GM13977 (cell line): ENCODE measurements at regions not wholly inside any gene's neighbourhood (a gene's known extent, or its start where the extent isn't known, plus 50 kb on each side); places are given as distances from the start of the nearest gene placed in this dataset.

Experiments used
- DNase-seq: peaks from one replicate; pipeline ENCODE4 v3.0.0; 2012; ENCODE audit warnings: low spot score
- CTCF ChIP-seq: IDR thresholded peaks from 2 replicates; pipeline ENCODE4 v1.5.1; 2012; ENCODE audit warnings: mild to moderate bottlenecking, control low read depth; ENCODE audit not compliant: insufficient read depth; ENCODE audit errors: extremely low read depth, missing control alignments
- in situ Hi-C: fragments of 300-500 bp; cut with MboI; formaldehyde crosslinking; loops from one replicate; pipeline ENCODE4 v1.12.0; 2022; ENCODE audit warnings: low sequenced_read_pairs, low pct_unique_long_range_greater_than_20kb, mixed read lengths, inconsistent platforms; ENCODE audit not compliant: unreplicated experiment

DNA sequence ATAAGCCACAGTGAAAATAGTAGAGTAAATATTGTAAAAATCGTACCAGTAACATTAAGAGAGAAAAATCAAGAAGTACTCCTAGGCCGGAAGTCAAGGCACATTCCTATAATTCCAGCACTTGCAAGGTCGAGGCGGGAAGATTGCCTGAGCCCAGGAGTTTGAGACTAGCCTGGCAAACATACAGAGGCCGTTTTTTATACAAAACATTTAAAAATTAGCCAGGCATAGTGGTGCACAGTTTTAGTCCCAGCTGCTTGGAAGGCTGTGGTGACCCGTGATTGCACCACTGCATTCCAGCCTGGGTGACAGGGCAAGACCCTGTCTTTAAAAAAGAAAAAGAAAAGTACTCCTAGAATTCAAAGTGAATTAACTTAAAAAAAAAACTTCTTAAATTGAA is 341.8 kb downstream of the C12orf50 start:
- DNase-seq, result no peak
- in situ Hi-C loops, result no loop called here
- no peak for TF ChIP-seq CTCF

DNA sequence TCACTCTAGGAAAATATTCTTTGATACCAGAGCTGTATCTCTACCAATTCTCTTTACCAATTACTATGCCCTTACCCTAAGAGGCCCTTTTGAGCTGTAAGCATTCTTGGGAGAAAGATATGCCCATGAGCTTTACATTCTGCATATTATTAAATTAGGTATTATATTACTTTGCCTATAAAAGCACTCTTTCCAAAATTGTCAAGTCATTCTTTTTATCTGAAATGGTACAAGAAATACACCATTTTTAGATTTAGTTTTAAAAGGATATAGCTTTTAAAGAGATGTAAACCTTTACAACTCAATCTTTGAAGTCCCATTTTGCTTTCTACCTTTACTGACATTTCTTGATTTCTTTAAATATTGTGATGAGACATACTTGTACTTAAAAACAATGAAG is 343.5 kb downstream of the C12orf50 start:
- TF ChIP-seq CTCF, result no peak
- no peak for DNase-seq
- in situ Hi-C loops, result no loop called here

DNA sequence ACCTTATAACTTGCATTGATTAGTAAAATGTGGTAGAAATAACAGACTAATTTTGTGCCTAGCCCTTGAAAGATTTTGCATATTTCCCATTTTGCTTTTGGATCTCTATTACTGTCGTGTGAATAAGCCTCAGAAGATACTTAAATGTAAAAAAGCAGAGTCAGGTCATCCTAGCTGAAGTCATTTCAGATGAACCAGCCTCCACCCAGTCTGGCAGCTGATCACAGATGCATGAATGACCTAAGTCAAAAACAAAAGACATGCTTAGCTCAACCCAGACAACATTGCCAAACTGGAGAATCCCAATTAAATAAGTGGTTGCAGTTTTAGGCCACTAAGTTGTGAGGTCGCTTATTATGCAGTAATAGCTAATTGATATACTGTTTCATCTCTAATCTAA is 349.9 kb downstream of the C12orf50 start:
- DNase-seq, result no peak
- no peak for TF ChIP-seq CTCF
- in situ Hi-C loops, result no loop called here

DNA sequence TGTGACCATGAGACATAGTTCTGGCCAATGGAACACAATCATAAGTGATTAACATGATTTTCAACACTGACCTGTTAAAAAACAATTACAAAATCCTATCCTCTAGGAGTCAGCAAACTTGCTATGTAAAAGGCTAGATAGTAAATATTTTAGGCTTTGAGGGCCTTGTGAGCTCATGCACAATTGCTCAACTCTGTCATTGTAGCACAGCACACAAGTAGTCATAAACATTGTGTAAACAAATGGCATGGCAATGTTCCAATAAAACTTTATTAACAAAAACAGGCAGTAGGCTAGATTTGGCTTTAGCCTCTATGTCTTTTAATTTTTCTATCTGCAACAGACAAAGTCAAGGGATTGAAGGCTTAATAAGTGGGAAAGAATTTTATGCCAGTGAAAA is 350.7 kb downstream of the C12orf50 start:
- in situ Hi-C loops, result no loop called here
- TF ChIP-seq CTCF, result no peak
- DNase-seq, result no peak

DNA sequence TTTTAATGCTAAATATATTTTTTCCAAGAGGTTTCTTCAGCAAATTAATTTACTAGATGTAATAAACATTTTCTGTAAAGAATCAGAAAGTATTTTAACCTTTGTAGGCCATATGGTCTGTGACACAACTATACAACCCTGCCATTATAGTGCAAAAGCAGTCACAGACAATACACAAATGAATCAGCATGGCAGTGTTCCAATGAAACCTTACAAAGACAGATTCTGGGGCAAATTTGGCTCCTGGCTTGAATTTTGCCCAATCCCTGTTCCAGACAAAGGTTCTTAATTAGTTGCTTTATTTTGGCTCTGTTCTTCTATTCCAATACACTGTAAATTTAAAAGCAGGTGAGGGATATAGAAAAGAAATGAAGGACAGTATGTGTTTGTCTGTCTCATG is 352.5 kb downstream of the C12orf50 start:
- no peak for DNase-seq
- no peak for TF ChIP-seq CTCF
- in situ Hi-C loops, result no loop called here

DNA sequence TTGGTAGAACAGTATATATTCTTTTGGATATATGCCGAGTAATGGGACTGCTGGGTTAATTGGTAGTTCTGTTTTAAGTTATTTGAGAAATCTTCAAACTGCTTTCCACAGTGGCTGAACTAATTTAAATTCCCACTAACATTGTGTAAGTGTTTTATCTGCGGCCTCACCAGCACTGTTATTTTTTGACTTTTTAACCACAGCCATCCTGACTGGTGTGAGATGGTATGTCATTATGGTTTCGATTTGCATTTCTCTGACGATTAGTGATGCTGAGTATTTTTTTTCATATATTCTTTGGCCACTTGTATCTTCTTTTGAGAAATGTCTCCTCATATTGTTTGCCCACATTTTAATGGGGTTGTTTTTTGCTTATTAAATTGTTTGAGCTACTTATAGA is 357.4 kb downstream of the C12orf50 start:
- DNase-seq, result no peak
- in situ Hi-C loops, result no loop called here
- no peak for TF ChIP-seq CTCF

DNA sequence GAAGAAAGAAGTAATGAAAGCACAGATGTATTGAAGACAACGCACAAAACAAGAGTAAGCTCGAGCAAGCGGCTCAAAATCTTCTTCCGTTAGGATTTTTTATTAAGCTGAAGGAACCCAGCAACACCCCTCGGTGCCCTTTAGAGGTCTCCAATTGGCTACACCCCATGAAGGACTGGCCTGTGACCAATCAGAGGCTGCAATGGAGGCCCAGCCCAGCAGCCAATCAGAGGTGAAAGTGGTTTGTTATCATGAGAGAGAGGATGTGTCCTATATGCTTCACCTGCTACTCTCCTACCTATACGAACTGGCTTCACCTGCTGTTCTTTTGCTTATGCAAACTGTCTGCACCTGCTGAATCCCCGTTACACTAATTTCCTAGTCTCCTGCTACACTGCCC is 358.8 kb downstream of the C12orf50 start:
- TF ChIP-seq CTCF, result no peak
- no peak for DNase-seq
- in situ Hi-C loops, result no loop called here
